ENCODE measurements at regions not wholly inside any gene's neighbourhood (a gene's known extent, or its start where the extent isn't known, plus 50 kb on each side); places are given as distances from the start of the nearest gene placed in this dataset.

DNA sequence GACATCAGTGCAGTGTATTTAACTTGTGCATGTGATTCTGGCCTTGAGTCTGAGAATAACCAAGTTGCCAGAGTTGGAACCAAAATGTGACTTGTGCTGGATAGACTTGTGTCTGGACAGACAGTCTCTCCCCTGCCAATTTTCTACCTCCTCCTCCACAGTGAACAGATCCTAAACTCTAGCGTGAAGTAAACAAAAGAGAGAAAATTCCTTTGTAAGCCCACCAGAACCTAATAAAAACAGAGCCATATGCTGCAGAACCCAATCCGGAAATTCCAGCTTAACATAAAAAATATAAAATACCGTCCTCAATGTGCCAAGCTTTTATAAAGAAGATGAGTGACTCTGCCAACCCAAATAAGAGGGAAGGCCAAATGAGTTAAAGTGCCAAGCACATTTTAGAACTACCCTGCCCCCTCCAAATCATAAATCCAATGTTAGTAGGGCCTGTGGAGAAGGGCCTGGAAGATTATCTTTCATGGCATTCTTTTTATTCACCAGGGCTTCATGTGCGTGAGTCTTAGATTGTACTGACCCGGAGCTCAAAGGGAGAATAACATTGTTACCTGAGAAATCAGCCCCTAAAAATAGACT lies 344.6 kb upstream of the PROK2 start:
- TF ChIP-seq, protein P1, sequence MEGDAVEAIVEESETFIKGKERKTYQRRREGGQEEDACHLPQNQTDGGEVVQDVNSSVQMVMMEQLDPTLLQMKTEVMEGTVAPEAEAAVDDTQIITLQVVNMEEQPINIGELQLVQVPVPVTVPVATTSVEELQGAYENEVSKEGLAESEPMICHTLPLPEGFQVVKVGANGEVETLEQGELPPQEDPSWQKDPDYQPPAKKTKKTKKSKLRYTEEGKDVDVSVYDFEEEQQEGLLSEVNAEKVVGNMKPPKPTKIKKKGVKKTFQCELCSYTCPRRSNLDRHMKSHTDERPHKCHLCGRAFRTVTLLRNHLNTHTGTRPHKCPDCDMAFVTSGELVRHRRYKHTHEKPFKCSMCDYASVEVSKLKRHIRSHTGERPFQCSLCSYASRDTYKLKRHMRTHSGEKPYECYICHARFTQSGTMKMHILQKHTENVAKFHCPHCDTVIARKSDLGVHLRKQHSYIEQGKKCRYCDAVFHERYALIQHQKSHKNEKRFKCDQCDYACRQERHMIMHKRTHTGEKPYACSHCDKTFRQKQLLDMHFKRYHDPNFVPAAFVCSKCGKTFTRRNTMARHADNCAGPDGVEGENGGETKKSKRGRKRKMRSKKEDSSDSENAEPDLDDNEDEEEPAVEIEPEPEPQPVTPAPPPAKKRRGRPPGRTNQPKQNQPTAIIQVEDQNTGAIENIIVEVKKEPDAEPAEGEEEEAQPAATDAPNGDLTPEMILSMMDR (IDR thresholded peaks at IDR 0.05): no peak
- TF ChIP-seq EZH2 (IDR thresholded peaks at IDR 0.05): no peak
- TF ChIP-seq EZH2phosphoT487 (IDR thresholded peaks at IDR 0.05): no peak
